H9 (cell line): ENCODE measurements at regions not wholly inside any gene's neighbourhood (a gene's known extent, or its start where the extent isn't known, plus 50 kb on each side); places are given as distances from the start of the nearest gene placed in this dataset.

ENCODE experiments used
- DNase-seq: peaks from one replicate; pipeline ENCODE4 v3.0.0-alpha.2; 2017
- H2AFZ ChIP-seq: one replicate; pipeline ENCODE4 v1.6.1; 2013; ENCODE audit warnings: mild to moderate bottlenecking, low read length, control low read depth, moderate library complexity
- H2AK5ac ChIP-seq: 2 replicates; pipeline ENCODE4 v1.6.1; 2013; ENCODE audit warnings: low read length, control low read depth, mixed read lengths; ENCODE audit not compliant: insufficient read length
- H2BK120ac ChIP-seq: one replicate; pipeline ENCODE4 v1.6.1; 2013; ENCODE audit warnings: low read depth, mild to moderate bottlenecking, low read length, control low read depth, inconsistent platforms; ENCODE audit not compliant: poor library complexity, severe bottlenecking
- H2BK12ac ChIP-seq: 2 replicates; pipeline ENCODE4 v1.6.1; 2013; ENCODE audit warnings: low read length, control low read depth, mixed read lengths, low read depth; ENCODE audit not compliant: insufficient read length
- H2BK15ac ChIP-seq: 2 replicates; pipeline ENCODE4 v1.6.1; 2013; ENCODE audit warnings: low read depth, low read length, control low read depth
- H2BK20ac ChIP-seq: one replicate; pipeline ENCODE4 v1.6.1; 2013; ENCODE audit warnings: low read depth, mild to moderate bottlenecking, low read length, control low read depth, inconsistent platforms; ENCODE audit not compliant: poor library complexity, severe bottlenecking
- H2BK5ac ChIP-seq: 2 replicates; pipeline ENCODE4 v1.6.1; 2013; ENCODE audit warnings: low read length, control low read depth, mixed read lengths; ENCODE audit not compliant: insufficient read length
- H3K14ac ChIP-seq: 2 replicates; pipeline ENCODE4 v1.6.1; 2013; ENCODE audit warnings: low read length, control low read depth; ENCODE audit not compliant: insufficient read depth
- H3K18ac ChIP-seq: 2 replicates; pipeline ENCODE4 v1.6.1; 2013; ENCODE audit warnings: low read depth, mild to moderate bottlenecking, mixed read lengths, low read length, control low read depth; ENCODE audit not compliant: insufficient read length
- H3K23ac ChIP-seq: 2 replicates; pipeline ENCODE4 v1.6.1; 2013; ENCODE audit warnings: low read length, control low read depth, mixed read lengths, low read depth; ENCODE audit not compliant: insufficient read length
- H3K23me2 ChIP-seq: 2 replicates; pipeline ENCODE4 v1.6.1; 2013; ENCODE audit warnings: low read depth, mild to moderate bottlenecking, mixed read lengths, low read length, control low read depth; ENCODE audit not compliant: insufficient read length, poor library complexity, severe bottlenecking
- H3K27ac ChIP-seq: 2 replicates; pipeline ENCODE4 v1.5.1; 2013; ENCODE audit warnings: low read length, control low read depth, mixed read lengths, low read depth; ENCODE audit not compliant: insufficient read length
- H3K27me3 ChIP-seq: 2 replicates; pipeline ENCODE4 v1.6.1; 2013; ENCODE audit warnings: low read length, control low read depth, inconsistent platforms; ENCODE audit not compliant: insufficient read depth
- H3K4ac ChIP-seq: 2 replicates; pipeline ENCODE4 v1.6.1; 2013; ENCODE audit warnings: low read depth, mild to moderate bottlenecking, control low read depth, inconsistent platforms, low read length, moderate library complexity
- H3K4me1 ChIP-seq: 2 replicates; pipeline ENCODE4 v1.6.1; 2013; ENCODE audit warnings: low read length, control low read depth, inconsistent platforms; ENCODE audit not compliant: insufficient read depth
- H3K4me2 ChIP-seq: 2 replicates; pipeline ENCODE4 v1.6.1; 2013; ENCODE audit warnings: low read length, control low read depth, mixed read lengths; ENCODE audit not compliant: insufficient read length, insufficient read depth
- H3K56ac ChIP-seq: 2 replicates; pipeline ENCODE4 v1.6.1; 2013; ENCODE audit warnings: low read depth, mild to moderate bottlenecking, mixed read lengths, low read length, control low read depth; ENCODE audit not compliant: insufficient read length
- H3K79me1 ChIP-seq: 2 replicates; pipeline ENCODE4 v1.6.1; 2013; ENCODE audit warnings: low read depth, mild to moderate bottlenecking, moderate library complexity, low read length, control low read depth, inconsistent platforms; ENCODE audit not compliant: insufficient read depth, poor library complexity, severe bottlenecking
- H3K79me2 ChIP-seq: 2 replicates; pipeline ENCODE4 v1.6.1; 2013; ENCODE audit warnings: low read length, control low read depth, inconsistent platforms; ENCODE audit not compliant: insufficient read depth
- H3K9ac ChIP-seq: 2 replicates; pipeline ENCODE4 v1.6.1; 2013; ENCODE audit warnings: low read length, control low read depth, mixed read lengths; ENCODE audit not compliant: insufficient read length; ENCODE audit errors: extremely low read depth
- H3K9me3 ChIP-seq: one replicate; pipeline ENCODE4 v1.6.1; 2013; ENCODE audit warnings: low read depth, low read length, inconsistent platforms; ENCODE audit not compliant: control insufficient read depth
- H3T11ph ChIP-seq: one replicate; pipeline ENCODE4 v1.6.1; 2013; ENCODE audit warnings: mild to moderate bottlenecking, low read length, control low read depth, inconsistent platforms
- H4K20me1 ChIP-seq: one replicate; pipeline ENCODE4 v1.6.1; 2013; ENCODE audit not compliant: control insufficient read depth, insufficient read length, insufficient read depth
- H4K5ac ChIP-seq: 2 replicates; pipeline ENCODE4 v1.6.1; 2013; ENCODE audit warnings: low read depth, mild to moderate bottlenecking, mixed read lengths, low read length, control low read depth; ENCODE audit not compliant: insufficient read length
- H4K8ac ChIP-seq: replicated peaks from 2 replicates; pipeline ENCODE4 v1.6.1; 2013; ENCODE audit warnings: low read length, control low read depth, mixed read lengths, low read depth; ENCODE audit not compliant: insufficient read length
- H4K91ac ChIP-seq: 2 replicates; pipeline ENCODE4 v1.6.1; 2013; ENCODE audit warnings: low read depth, mild to moderate bottlenecking, moderate library complexity, mixed read lengths, low read length, control low read depth; ENCODE audit not compliant: insufficient read length
- H3K27ac Mint-ChIP-seq, 3 experiments: 2 replicates in 2 of 3; 3 replicates in 1 of 3; pipeline ENCODE4 v1.8.0; 2020 to 2021; ENCODE audit warnings: mixed read lengths in 3 of 3, mild to moderate bottlenecking in 1 of 3, moderate library complexity in 1 of 3
- H3K27me3 Mint-ChIP-seq: 2 replicates; pipeline ENCODE4 v1.8.0; 2021; ENCODE audit warnings: low read depth, mild to moderate bottlenecking, moderate library complexity, mixed read lengths
- H3K36me3 Mint-ChIP-seq, 3 experiments: 2 replicates in 2 of 3; 3 replicates in 1 of 3; pipeline ENCODE4 v1.8.0; 2020 to 2021; ENCODE audit warnings: low read depth in 3 of 3, mixed read lengths in 3 of 3; ENCODE audit not compliant: insufficient read depth in 1 of 3
- H3K4me1 Mint-ChIP-seq, 2 experiments: 2 replicates each; pipeline ENCODE4 v1.8.0; 2020; ENCODE audit warnings: mixed read lengths in 2 of 2
- H3K4me3 Mint-ChIP-seq, 2 experiments: 2 replicates in 1 of 2; 3 replicates in 1 of 2; pipeline ENCODE4 v1.8.0; 2020 to 2021; ENCODE audit warnings: mild to moderate bottlenecking in 2 of 2, mixed read lengths in 2 of 2, moderate library complexity in 1 of 2
- H3K9me3 Mint-ChIP-seq, 2 experiments: 2 replicates in 1 of 2; 3 replicates in 1 of 2; pipeline ENCODE4 v1.8.0; 2020; ENCODE audit warnings: mild to moderate bottlenecking in 2 of 2, mixed read lengths in 2 of 2, moderate library complexity in 1 of 2
- CTCF ChIP-seq: fragments of 200-600 bp; sonication (generic); conservative IDR thresholded peaks from 3 replicates; pipeline ENCODE4 v1.8.0; 2021; ENCODE audit warnings: antibody characterized with exemption, mild to moderate bottlenecking
- WGBS: extraction: QIAGEN DNeasy Blood & Tissue Kit; methylation state at CpG from one replicate; pipeline ENCODE4 v1.1.7; 2013; ENCODE audit warnings: missing lambda C conversion rate, low lambda C conversion rate, mixed read lengths; ENCODE audit not compliant: insufficient read length; ENCODE audit errors: extremely low coverage; 5-methylcytosine and 5-hydroxymethylcytosine counted together

GRCh38 chr2:200244111-200244510 is 62.4 kb upstream of the SPATS2L start:
- H3K4me1 Mint-ChIP-seq, result peaks cover 3 to 6% of the 10 kb centered on the region in 2 experiments

More at GRCh38 chr2:200244111-200244510, 62.4 kb upstream of the SPATS2L start:
- Histone ChIP-seq H3K79me2 (no peaks in the 10 kb centered on the region), H3K14ac (no peak overlapping the region), H3K27me3 (no peaks in the 10 kb centered on the region), H2BK5ac (no peak overlapping the region), H2AK5ac (no peak overlapping the region), H3K79me1 (no peaks in the 10 kb centered on the region), H3T11ph (no peak overlapping the region), H3K9ac (no peak overlapping the region), H3K27ac (no peak overlapping the region), H3K56ac (no peak overlapping the region), H4K5ac (no peak overlapping the region), H4K20me1 (no peaks in the 10 kb centered on the region), H3K4ac (no peak overlapping the region), H2BK20ac (no peak overlapping the region), H3K23ac (no peak overlapping the region), H4K8ac (no peak overlapping the region), H3K9me3 (no peaks in the 10 kb centered on the region), H4K91ac (no peak overlapping the region), H2BK15ac (no peak overlapping the region), H3K4me1 (peaks cover 3% of the 10 kb centered on the region; the same call in 1 of the 2 replicates), H2BK120ac (no peak overlapping the region), H3K23me2 (no peaks in the 10 kb centered on the region), H3K18ac (no peak overlapping the region), H2BK12ac (no peak overlapping the region), H2AFZ (no peak overlapping the region), H3K4me2 (no peak overlapping the region)
- Mint-ChIP-seq H3K36me3 (no peaks in the 10 kb centered on the region; a peak in 1 of 7 replicates), H3K4me3 (no peak overlapping the region), H3K27ac (no peak overlapping the region), H3K27me3 (no peaks in the 10 kb centered on the region), H3K9me3 (no peaks in the 10 kb centered on the region)
- DNase-seq, result no peak
- WGBS, result no CpG with 5 or more reads among the region's 1 CpG
- no peak for TF ChIP-seq CTCF
